ENCODE measurements at regions not wholly inside any gene's neighbourhood (a gene's known extent, or its start where the extent isn't known, plus 50 kb on each side); places are given as distances from the start of the nearest gene placed in this dataset.

DNA sequence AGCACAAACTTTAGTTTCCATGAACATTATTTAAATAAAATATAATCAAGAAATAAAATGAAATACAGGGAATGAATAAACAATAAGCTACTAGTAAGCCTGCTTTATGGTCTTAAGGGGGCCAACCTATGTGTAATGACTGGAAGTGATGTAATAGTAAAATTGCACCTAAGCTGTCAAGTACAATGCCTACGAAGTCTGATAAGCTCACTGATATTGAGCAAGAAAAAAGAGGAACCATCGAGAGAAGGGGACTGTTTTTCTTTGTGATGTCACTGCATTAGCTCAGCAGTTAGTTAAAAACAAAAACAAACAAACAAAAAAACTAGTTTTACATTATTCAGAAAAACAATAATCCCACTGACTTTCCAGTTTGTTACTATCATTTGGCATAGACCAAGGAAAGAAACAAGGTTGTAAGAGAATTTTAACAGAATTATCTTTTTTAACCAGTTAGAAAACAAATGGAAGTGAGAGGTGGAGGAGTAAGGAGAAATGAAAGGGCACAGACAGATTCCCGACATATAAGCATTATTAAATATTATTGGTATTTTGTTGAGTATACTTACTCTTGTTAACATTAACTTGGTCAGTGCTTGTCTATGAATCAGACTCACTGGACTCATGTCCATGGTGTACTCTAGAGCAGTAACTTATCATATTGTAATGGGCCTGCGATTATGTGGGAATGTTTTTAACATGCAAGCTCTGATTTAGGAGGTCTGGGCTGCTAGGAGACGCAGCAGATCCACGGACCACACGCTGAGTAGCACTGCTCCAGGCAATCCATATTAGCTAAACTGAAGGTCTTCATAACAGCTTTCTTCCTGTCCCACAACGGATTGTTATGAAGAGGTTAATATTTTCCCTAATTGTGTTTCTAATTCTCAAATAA is 99.6 kb upstream of the HMGCLL1 start:
- Histone ChIP-seq H3K4me3 (ENCODE audit: severe bottlenecking) (no peak overlapping the region), H3K27ac (ENCODE audit: poor library complexity, severe bottlenecking) (no peak overlapping the region), H3K27me3 (ENCODE audit: insufficient read depth, poor library complexity, severe bottlenecking) (no peaks in the 10 kb centered on the region), H3K36me3 (ENCODE audit: low read depth) (no peaks in the 10 kb centered on the region), H3K9me3 (ENCODE audit: severe bottlenecking) (no peaks in the 10 kb centered on the region), H3K4me1 (ENCODE audit: insufficient read depth, poor library complexity, severe bottlenecking) (no peaks in the 10 kb centered on the region)
- TF ChIP-seq CTCF (IDR thresholded peaks at IDR 0.05; ENCODE audit: poor library complexity, severe bottlenecking), result no peak
- DNase-seq (ENCODE audit: low spot score), result no peak
- no peak for ATAC-seq (ENCODE audit: low read depth)

GRCh38 chr6:55676736-55677135 is 97.7 kb upstream of the HMGCLL1 start:
- TF ChIP-seq CTCF (IDR thresholded peaks at IDR 0.05; ENCODE audit: poor library complexity, severe bottlenecking), result no peak
- no peaks in the 10 kb centered on the region for H3K36me3 ChIP-seq (ENCODE audit: low read depth)
- no peaks in the 10 kb centered on the region for H3K4me1 ChIP-seq (ENCODE audit: insufficient read depth, poor library complexity, severe bottlenecking)
- H3K27me3 ChIP-seq (ENCODE audit: insufficient read depth, poor library complexity, severe bottlenecking), result no peaks in the 10 kb centered on the region
- ATAC-seq (ENCODE audit: low read depth) (no peak), DNase-seq (ENCODE audit: low spot score) (no peak)
- H3K4me3 ChIP-seq (ENCODE audit: severe bottlenecking), result no peak overlapping the region
- H3K27ac ChIP-seq (ENCODE audit: poor library complexity, severe bottlenecking), result no peak overlapping the region
- no peaks in the 10 kb centered on the region for H3K9me3 ChIP-seq (ENCODE audit: severe bottlenecking)

- ATAC-seq (ENCODE audit: low read depth) (no peak), DNase-seq (ENCODE audit: low spot score) (no peak)
- H3K27ac ChIP-seq (ENCODE audit: poor library complexity, severe bottlenecking), result no peak overlapping the region
- no peak for TF ChIP-seq CTCF (IDR thresholded peaks at IDR 0.05; ENCODE audit: poor library complexity, severe bottlenecking)
- no peaks in the 10 kb centered on the region for H3K27me3 ChIP-seq (ENCODE audit: insufficient read depth, poor library complexity, severe bottlenecking)
- H3K4me3 ChIP-seq (ENCODE audit: severe bottlenecking), result no peak overlapping the region
- H3K36me3 ChIP-seq (ENCODE audit: low read depth), result no peaks in the 10 kb centered on the region
- H3K9me3 ChIP-seq (ENCODE audit: severe bottlenecking), result no peaks in the 10 kb centered on the region
- no peaks in the 10 kb centered on the region for H3K4me1 ChIP-seq (ENCODE audit: insufficient read depth, poor library complexity, severe bottlenecking)
These were observed 96.9 kb upstream of the HMGCLL1 start for GRCh38 chr6:55675941-55676340.

- Histone ChIP-seq H3K4me3 (ENCODE audit: severe bottlenecking) (no peak overlapping the region), H3K27ac (ENCODE audit: poor library complexity, severe bottlenecking) (no peak overlapping the region), H3K36me3 (ENCODE audit: low read depth) (no peaks in the 10 kb centered on the region)
These were observed 95.7 kb upstream of the HMGCLL1 start for GRCh38 chr6:55674672-55675071.

More at GRCh38 chr6:55674672-55675071, 95.7 kb upstream of the HMGCLL1 start:
- Histone ChIP-seq H3K9me3 (ENCODE audit: severe bottlenecking) (no peaks in the 10 kb centered on the region), H3K4me1 (ENCODE audit: insufficient read depth, poor library complexity, severe bottlenecking) (no peaks in the 10 kb centered on the region), H3K27me3 (ENCODE audit: insufficient read depth, poor library complexity, severe bottlenecking) (no peaks in the 10 kb centered on the region)
- no peak for TF ChIP-seq CTCF (IDR thresholded peaks at IDR 0.05; ENCODE audit: poor library complexity, severe bottlenecking)
- ATAC-seq (ENCODE audit: low read depth), result no peak
- no peak for DNase-seq (ENCODE audit: low spot score)
